ENCODE measurements at regions not wholly inside any gene's neighbourhood (a gene's known extent, or its start where the extent isn't known, plus 50 kb on each side); places are given as distances from the start of the nearest gene placed in this dataset.

GRCh38 chr7:130880668-130881067 is 146.7 kb upstream of the KLF14 start:
- DNase-seq (ENCODE audit: low spot score), result no peak

GRCh38 chr7:130881091-130881798 is 147.2 kb upstream of the KLF14 start:
- no peak for DNase-seq (ENCODE audit: low spot score)

- no peak for DNase-seq (ENCODE audit: low spot score)
These were observed 147.8 kb upstream of the KLF14 start for GRCh38 chr7:130881799-130882141.

GRCh38 chr7:130882396-130882795 is 148.4 kb upstream of the KLF14 start:
- no peak for DNase-seq (ENCODE audit: low spot score)

GRCh38 chr7:130883928-130884327 is 149.9 kb upstream of the KLF14 start:
- DNase-seq (ENCODE audit: low spot score), result no peak

GRCh38 chr7:130884437-130885417 is 150.7 kb upstream of the KLF14 start:
- no peak for DNase-seq (ENCODE audit: low spot score)

- no peak for DNase-seq (ENCODE audit: low spot score)
These were observed 152.6 kb upstream of the KLF14 start for GRCh38 chr7:130886438-130887135.

GRCh38 chr7:130887182-130887956 is 153.4 kb upstream of the KLF14 start:
- no peak for DNase-seq (ENCODE audit: low spot score)

- no peak for DNase-seq (ENCODE audit: low spot score)
These were observed 154.0 kb upstream of the KLF14 start for GRCh38 chr7:130887957-130888371.

- no peak for DNase-seq (ENCODE audit: low spot score)
These were observed 154.5 kb upstream of the KLF14 start for GRCh38 chr7:130888468-130888867.

- no peak for DNase-seq (ENCODE audit: low spot score)
These were observed 156.4 kb upstream of the KLF14 start for GRCh38 chr7:130890176-130891020.

GRCh38 chr7:130891254-130892094 is 157.5 kb upstream of the KLF14 start:
- DNase-seq (ENCODE audit: low spot score), result peak; percentile 47

GRCh38 chr7:130893441-130893894 is 159.5 kb upstream of the KLF14 start:
- DNase-seq (ENCODE audit: low spot score), result no peak

GRCh38 chr7:130894146-130894908 is 160.3 kb upstream of the KLF14 start:
- DNase-seq (ENCODE audit: low spot score), result no peak

- no peak for DNase-seq (ENCODE audit: low spot score)
These were observed 161.1 kb upstream of the KLF14 start for GRCh38 chr7:130894909-130895750.

GRCh38 chr7:130896051-130896881 is 162.3 kb upstream of the KLF14 start:
- DNase-seq (ENCODE audit: low spot score), result no peak

- peak; percentile 83 for DNase-seq (ENCODE audit: low spot score)
These were observed 163.0 kb upstream of the KLF14 start for GRCh38 chr7:130896898-130897514.
